Neural cell (in vitro differentiated cells): ENCODE measurements at regions not wholly inside any gene's neighbourhood (a gene's known extent, or its start where the extent isn't known, plus 50 kb on each side); places are given as distances from the start of the nearest gene placed in this dataset.

Experiments
- EP300 ChIP-seq: fragments of 450-650 bp; conservative IDR thresholded peaks from 2 replicates; pipeline ENCODE4 v1.6.1; 2014; ENCODE audit warnings: antibody characterized with exemption, mild to moderate bottlenecking, moderate library complexity; ENCODE audit not compliant: poor library complexity, severe bottlenecking
- EZH2 ChIP-seq: fragments of 200-600, 300-800 bp; shearing (Covaris generic), sonication (generic); IDR thresholded peaks from 2 replicates; pipeline ENCODE4 v1.6.1; 2014; ENCODE audit warnings: antibody characterized with exemption, low read length, borderline replicate concordance, mild to moderate bottlenecking; ENCODE audit not compliant: insufficient read depth, poor library complexity, severe bottlenecking

- TF ChIP-seq EZH2: no peak
- no peak for TF ChIP-seq EP300
These were observed 298.4 kb upstream of the CDH9 start for GRCh38 chr5:27336817-27337216.
